Naive thymus-derived CD8-positive, alpha-beta T cell (primary cell): ENCODE measurements at regions not wholly inside any gene's neighbourhood (a gene's known extent, or its start where the extent isn't known, plus 50 kb on each side); places are given as distances from the start of the nearest gene placed in this dataset.

ENCODE experiments used
- ATAC-seq, 2 donors: fragments of 150-1000 bp; cut with Tn5 transposase in 1 of 2; sonication (Bioruptor Pico), chemical (Tn5 transposase) in 1 of 2; 1 replicate in 1 of 2; 2 replicates in 1 of 2; pipeline ENCODE4 v1.10.0; 2021; ENCODE audit warnings: mild to moderate bottlenecking in 2 of 2, moderate library complexity in 2 of 2
- POLR2A ChIA-PET: fragments of 350-600 bp; sonication (Branson Sonifier 250); formaldehyde crosslinking; loops from one replicate; lab custom pipeline; 2021; ENCODE audit warnings: antibody characterized with exemption; lab: Charles Lee
- DNase-seq, 10 donors: peaks; one replicate each; pipeline versions ENCODE4 v3.0.0 to v3.0.0-alpha.2; 2020 to 2022
- H3K27ac Mint-ChIP-seq, 10 donors: one replicate each; pipeline ENCODE4 v1.8.0; 2020 to 2022; ENCODE audit warnings: mild to moderate bottlenecking in 10 of 10, mixed read lengths in 10 of 10, moderate library complexity in 4 of 10, inconsistent platforms in 1 of 10
- H3K27me3 Mint-ChIP-seq, 5 donors: one replicate each; pipeline ENCODE4 v1.8.0; 2021 to 2022; ENCODE audit warnings: mixed read lengths in 5 of 5
- H3K36me3 Mint-ChIP-seq, 3 donors: one replicate each; pipeline ENCODE4 v1.8.0; 2020 to 2022; ENCODE audit warnings: mixed read lengths in 3 of 3, mild to moderate bottlenecking in 2 of 3, inconsistent platforms in 1 of 3
- H3K4me1 Mint-ChIP-seq, 4 donors: one replicate each; pipeline ENCODE4 v1.8.0; 2021 to 2022; ENCODE audit warnings: mixed read lengths in 4 of 4
- H3K4me3 Mint-ChIP-seq, 10 donors: one replicate each; pipeline ENCODE4 v1.8.0; 2020 to 2022; ENCODE audit warnings: mild to moderate bottlenecking in 10 of 10, mixed read lengths in 10 of 10, moderate library complexity in 6 of 10, inconsistent platforms in 1 of 10
- H3K9me3 Mint-ChIP-seq, 9 donors: one replicate each; pipeline ENCODE4 v1.8.0; 2020 to 2022; ENCODE audit warnings: mixed read lengths in 9 of 9, mild to moderate bottlenecking in 3 of 9, inconsistent platforms in 1 of 9, moderate library complexity in 1 of 9

- Mint-ChIP-seq H3K9me3 (peaks cover 0 to 14% (median 9%) of the 10 kb centered on the region in 9 donors), H3K27me3 (peaks cover 3 to 28% (median 8%) of the 10 kb centered on the region in 5 donors), H3K27ac (no peak overlapping the region), H3K36me3 (peaks cover 0 to 9% (median 5%) of the 10 kb centered on the region in 3 donors), H3K4me3 (no peak overlapping the region), H3K4me1 (peaks cover 0 to 1% (median 0%) of the 10 kb centered on the region in 4 donors)
- DNase-seq (no peak), ATAC-seq (no peak)
- POLR2A ChIA-PET: no interaction called here
Measured at GRCh38 chr4:56215901-56216300, 171.4 kb downstream of the AASDH start.

GRCh38 chr4:56215141-56215783 is 172.0 kb downstream of the AASDH start:
- H3K27ac Mint-ChIP-seq: no peak overlapping the region
- POLR2A ChIA-PET: no interaction called here
- no peak for DNase-seq
- ATAC-seq: no peak
- peaks cover 0 to 9% (median 5%) of the 10 kb centered on the region in 3 donors for H3K36me3 Mint-ChIP-seq
- no peak overlapping the region for H3K4me3 Mint-ChIP-seq
- peaks cover 3 to 21% (median 5%) of the 10 kb centered on the region in 5 donors for H3K27me3 Mint-ChIP-seq
- H3K9me3 Mint-ChIP-seq: peaks cover 0 to 14% (median 9%) of the 10 kb centered on the region in 9 donors
- peaks cover 0 to 1% (median 0%) of the 10 kb centered on the region in 4 donors for H3K4me1 Mint-ChIP-seq

DNA sequence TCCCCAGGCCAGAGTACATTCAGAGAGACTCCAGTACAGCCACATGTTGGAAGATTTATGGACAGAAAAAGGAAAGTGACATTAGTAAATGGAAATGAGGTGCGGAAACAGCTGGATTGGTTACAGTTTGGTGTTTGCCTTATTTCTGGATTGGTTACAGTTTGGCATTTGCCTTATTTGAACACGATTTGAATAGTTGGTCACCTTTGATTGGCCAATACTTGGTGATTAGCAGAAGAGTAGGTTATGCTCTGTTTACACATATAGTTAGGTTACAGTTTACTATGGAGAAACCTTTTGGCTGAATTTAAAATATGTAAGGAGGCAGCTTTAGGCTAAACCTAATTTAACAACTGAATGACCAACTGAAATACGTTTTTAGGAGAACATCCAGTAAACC is 173.7 kb downstream of the AASDH start:
- H3K27me3 Mint-ChIP-seq: peaks cover 1 to 16% (median 5%) of the 10 kb centered on the region in 5 donors
- peaks cover 0 to 14% (median 9%) of the 10 kb centered on the region in 9 donors for H3K9me3 Mint-ChIP-seq
- H3K36me3 Mint-ChIP-seq: peaks cover 0 to 9% (median 5%) of the 10 kb centered on the region in 3 donors
- ATAC-seq: no peak
- no peak for DNase-seq
- POLR2A ChIA-PET: no interaction called here
- peaks cover 0 to 1% (median 0%) of the 10 kb centered on the region in 4 donors for H3K4me1 Mint-ChIP-seq
- no peak overlapping the region for H3K27ac Mint-ChIP-seq
- no peak overlapping the region for H3K4me3 Mint-ChIP-seq

GRCh38 chr4:56212774-56213173 is 174.5 kb downstream of the AASDH start:
- peaks cover 0 to 1% (median 0%) of the 10 kb centered on the region in 4 donors for H3K4me1 Mint-ChIP-seq
- peaks cover 0 to 14% (median 9%) of the 10 kb centered on the region in 9 donors for H3K9me3 Mint-ChIP-seq
- H3K27ac Mint-ChIP-seq: no peak overlapping the region
- ATAC-seq (no peak), DNase-seq (no peak)
- POLR2A ChIA-PET: no interaction called here
- H3K4me3 Mint-ChIP-seq: no peak overlapping the region
- peaks cover 0 to 9% (median 5%) of the 10 kb centered on the region in 3 donors for H3K36me3 Mint-ChIP-seq
- H3K27me3 Mint-ChIP-seq: peaks cover 1 to 10% (median 4%) of the 10 kb centered on the region in 5 donors

DNA sequence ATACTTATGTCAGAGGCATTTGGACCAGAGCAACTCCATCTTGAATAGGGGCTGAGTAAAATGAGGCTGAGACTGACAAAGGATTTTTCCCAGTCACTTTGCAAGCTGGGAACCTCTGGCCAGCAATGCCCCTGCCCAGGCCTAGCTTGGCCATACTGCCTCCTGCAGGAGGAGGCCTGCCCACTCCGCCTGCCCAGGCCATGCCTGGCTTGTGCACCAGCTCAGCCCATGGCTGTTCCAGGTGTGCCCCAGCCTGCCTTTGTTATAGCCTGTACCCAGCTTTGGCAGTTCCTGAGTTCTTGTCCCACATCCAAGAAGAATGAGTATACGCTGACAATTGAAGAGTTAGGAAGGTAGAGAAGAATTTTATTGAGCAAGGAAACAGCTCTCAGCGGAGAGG is 176.1 kb downstream of the AASDH start:
- peaks cover 0 to 1% (median 0%) of the 10 kb centered on the region in 4 donors for H3K4me1 Mint-ChIP-seq
- POLR2A ChIA-PET: no interaction called here
- peaks cover 0 to 6% (median 2%) of the 10 kb centered on the region in 5 donors for H3K27me3 Mint-ChIP-seq
- DNase-seq (no peak), ATAC-seq (no peak)
- H3K4me3 Mint-ChIP-seq: no peak overlapping the region
- no peak overlapping the region for H3K27ac Mint-ChIP-seq
- peaks cover 0 to 9% (median 5%) of the 10 kb centered on the region in 3 donors for H3K36me3 Mint-ChIP-seq
- H3K9me3 Mint-ChIP-seq: peaks cover 0 to 14% (median 9%) of the 10 kb centered on the region in 9 donors

DNA sequence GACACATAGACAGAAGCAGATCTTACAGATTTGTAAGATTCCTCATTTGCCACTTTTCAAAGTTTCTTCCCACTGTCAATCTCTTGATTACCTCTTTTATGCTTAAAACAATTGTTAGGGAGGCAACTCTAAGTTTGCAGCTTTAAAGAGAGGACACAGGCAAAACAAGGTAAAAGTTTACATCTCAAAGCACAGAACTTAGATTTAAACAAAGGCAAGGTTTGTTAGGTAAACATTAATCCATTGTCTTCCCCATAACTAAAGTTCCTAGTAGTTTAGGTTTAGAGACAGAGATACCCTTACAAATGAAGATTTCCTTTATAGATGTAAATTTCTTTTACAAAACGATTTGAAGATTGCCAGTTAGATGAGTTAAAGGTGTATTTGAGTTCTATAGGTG is 176.9 kb downstream of the AASDH start:
- Mint-ChIP-seq H3K27ac (no peak overlapping the region), H3K4me3 (no peak overlapping the region), H3K36me3 (peaks cover 0 to 9% (median 5%) of the 10 kb centered on the region in 3 donors), H3K9me3 (peaks cover 0 to 14% (median 9%) of the 10 kb centered on the region in 9 donors), H3K4me1 (no peaks in the 10 kb centered on the region), H3K27me3 (peaks cover 0 to 5% (median 0%) of the 10 kb centered on the region in 5 donors)
- ATAC-seq: no peak
- POLR2A ChIA-PET: no interaction called here
- no peak for DNase-seq

DNA sequence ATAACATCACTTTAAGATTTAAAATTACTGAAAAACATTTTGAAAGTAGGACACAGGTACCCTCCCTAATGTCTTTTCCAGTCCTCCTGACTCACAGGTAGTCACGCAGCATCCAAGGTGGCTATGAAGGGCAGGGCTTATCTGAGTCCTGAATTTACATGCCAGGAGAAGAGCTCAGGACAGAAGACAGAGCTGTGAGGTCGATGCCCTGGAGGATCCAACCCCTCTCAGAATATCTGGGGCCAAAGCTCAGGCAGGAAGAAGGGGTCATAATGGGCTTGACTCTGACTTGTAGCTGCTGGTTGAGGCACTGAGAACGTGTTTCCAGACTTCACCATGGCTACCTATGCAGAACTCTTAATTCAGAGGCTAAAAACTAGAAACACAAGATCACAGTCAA is 177.5 kb downstream of the AASDH start:
- H3K9me3 Mint-ChIP-seq: peaks cover 0 to 14% (median 9%) of the 10 kb centered on the region in 9 donors
- peaks cover 0 to 5% (median 0%) of the 10 kb centered on the region in 5 donors for H3K27me3 Mint-ChIP-seq
- ATAC-seq: no peak
- DNase-seq: no peak
- POLR2A ChIA-PET: no interaction called here
- peaks cover 0 to 9% (median 5%) of the 10 kb centered on the region in 3 donors for H3K36me3 Mint-ChIP-seq
- no peak overlapping the region for H3K27ac Mint-ChIP-seq
- H3K4me3 Mint-ChIP-seq: no peak overlapping the region
- H3K4me1 Mint-ChIP-seq: no peaks in the 10 kb centered on the region

- no peak overlapping the region for H3K27ac Mint-ChIP-seq
- no peak for ATAC-seq
Measured at GRCh38 chr4:56208103-56208502, 179.2 kb downstream of the AASDH start.

GRCh38 chr4:56206258-56206657 is 181.0 kb downstream of the AASDH start:
- H3K27ac Mint-ChIP-seq: no peak overlapping the region
- DNase-seq: no peak
- no peaks in the 10 kb centered on the region for H3K4me1 Mint-ChIP-seq
- ATAC-seq: no peak
- H3K27me3 Mint-ChIP-seq: peaks cover 0 to 10% (median 2%) of the 10 kb centered on the region in 5 donors
- peaks cover 0 to 5% (median 2%) of the 10 kb centered on the region in 9 donors for H3K9me3 Mint-ChIP-seq
- H3K36me3 Mint-ChIP-seq: peaks cover 0 to 2% (median 0%) of the 10 kb centered on the region in 3 donors
- POLR2A ChIA-PET: no interaction called here
- H3K4me3 Mint-ChIP-seq: no peak overlapping the region

More at GRCh38 chr4:56208103-56208502, 179.2 kb downstream of the AASDH start:
- Mint-ChIP-seq H3K4me1 (no peaks in the 10 kb centered on the region), H3K27me3 (peaks cover 0 to 9% (median 0%) of the 10 kb centered on the region in 5 donors), H3K36me3 (peaks cover 0 to 9% (median 5%) of the 10 kb centered on the region in 3 donors), H3K4me3 (no peak overlapping the region), H3K9me3 (peaks cover 0 to 14% (median 9%) of the 10 kb centered on the region in 9 donors)
- DNase-seq: no peak
- POLR2A ChIA-PET: no interaction called here

GRCh38 chr4:56200275-56200674 is 187.0 kb downstream of the AASDH start:
- H3K36me3 Mint-ChIP-seq: no peaks in the 10 kb centered on the region
- H3K27ac Mint-ChIP-seq: no peak overlapping the region
- no peaks in the 10 kb centered on the region for H3K4me1 Mint-ChIP-seq
- peaks cover 2 to 11% (median 4%) of the 10 kb centered on the region in 5 donors for H3K27me3 Mint-ChIP-seq
- POLR2A ChIA-PET: no interaction called here
- ATAC-seq (no peak), DNase-seq (no peak)
- H3K9me3 Mint-ChIP-seq: no peaks in the 10 kb centered on the region
- no peak overlapping the region for H3K4me3 Mint-ChIP-seq

DNA sequence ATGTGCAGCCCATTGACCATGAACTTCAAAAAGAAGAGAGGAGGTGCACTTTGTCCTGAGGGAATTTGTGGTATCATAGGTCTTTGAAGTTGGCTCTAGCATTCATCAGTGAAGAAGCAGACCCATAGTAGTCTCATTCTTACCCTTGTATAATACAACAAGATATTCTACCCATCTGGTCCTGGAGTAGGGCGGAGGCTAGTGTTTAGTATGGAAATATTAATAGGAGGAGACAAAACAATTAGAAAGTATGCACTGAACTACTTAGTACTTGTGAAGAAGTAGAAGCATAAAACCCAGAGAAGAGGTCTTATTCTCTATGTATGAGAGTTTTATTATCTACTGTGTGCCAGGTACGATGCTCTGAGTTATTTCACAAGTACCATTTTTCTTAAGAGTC is 189.0 kb downstream of the AASDH start:
- Mint-ChIP-seq H3K4me3 (no peak overlapping the region), H3K4me1 (no peaks in the 10 kb centered on the region), H3K36me3 (no peaks in the 10 kb centered on the region), H3K9me3 (no peaks in the 10 kb centered on the region), H3K27me3 (peaks cover 2 to 11% (median 6%) of the 10 kb centered on the region in 5 donors), H3K27ac (no peak overlapping the region)
- ATAC-seq (no peak), DNase-seq (no peak)
- POLR2A ChIA-PET: no interaction called here

- Mint-ChIP-seq H3K9me3 (no peaks in the 10 kb centered on the region), H3K27ac (no peak overlapping the region), H3K36me3 (no peaks in the 10 kb centered on the region), H3K4me3 (no peak overlapping the region), H3K27me3 (peaks cover 2 to 11% (median 6%) of the 10 kb centered on the region in 5 donors), H3K4me1 (no peaks in the 10 kb centered on the region)
- POLR2A ChIA-PET: no interaction called here
- ATAC-seq (no peak), DNase-seq (no peak)
Measured at GRCh38 chr4:56197387-56197786, 189.9 kb downstream of the AASDH start.

GRCh38 chr4:56195025-56195424 is 192.3 kb downstream of the AASDH start:
- Mint-ChIP-seq H3K4me1 (no peaks in the 10 kb centered on the region), H3K4me3 (no peak overlapping the region), H3K9me3 (peaks cover 0 to 9% (median 4%) of the 10 kb centered on the region in 9 donors), H3K27me3 (peaks cover 0 to 11% (median 3%) of the 10 kb centered on the region in 5 donors), H3K27ac (no peak overlapping the region), H3K36me3 (no peaks in the 10 kb centered on the region)
- POLR2A ChIA-PET: no interaction called here
- ATAC-seq (no peak), DNase-seq (no peak)
